NOMO-1 treated with DMSO at 0.1 percent for 48 hours (cell line): ENCODE measurements at regions not wholly inside any gene's neighbourhood (a gene's known extent, or its start where the extent isn't known, plus 50 kb on each side); places are given as distances from the start of the nearest gene placed in this dataset.
"Not testable (repeated sequence)": the region's sequence is repeated elsewhere in the genome, so short reads cannot be mapped to it uniquely, and the experiment has no call there.

Source experiments
- DNase-seq: peaks from one replicate; lab custom pipeline; 2025; ENCODE audit not compliant: unreplicated experiment; lab: John Stamatoyannopoulos, UW

DNA sequence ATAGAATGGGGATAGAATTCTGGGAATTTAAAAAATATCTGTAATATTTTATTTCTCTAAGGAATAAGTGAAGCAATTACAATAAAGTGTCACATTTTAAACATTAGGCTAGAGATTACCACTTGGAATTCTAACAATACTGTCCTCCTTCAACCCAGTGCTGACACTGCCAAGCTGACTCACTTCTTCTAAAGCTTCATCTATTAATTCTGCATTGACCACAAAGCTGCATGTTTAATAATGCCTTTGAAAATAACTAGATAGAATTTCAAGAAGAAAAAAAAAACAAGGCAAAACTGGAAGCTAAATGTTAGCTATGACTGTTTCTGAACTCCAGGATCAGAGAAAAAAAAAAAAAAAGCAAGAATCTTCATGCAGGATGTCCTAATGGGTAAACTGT, 970.7 kb upstream of the FBXO33 start:
- no peak for DNase-seq

DNA sequence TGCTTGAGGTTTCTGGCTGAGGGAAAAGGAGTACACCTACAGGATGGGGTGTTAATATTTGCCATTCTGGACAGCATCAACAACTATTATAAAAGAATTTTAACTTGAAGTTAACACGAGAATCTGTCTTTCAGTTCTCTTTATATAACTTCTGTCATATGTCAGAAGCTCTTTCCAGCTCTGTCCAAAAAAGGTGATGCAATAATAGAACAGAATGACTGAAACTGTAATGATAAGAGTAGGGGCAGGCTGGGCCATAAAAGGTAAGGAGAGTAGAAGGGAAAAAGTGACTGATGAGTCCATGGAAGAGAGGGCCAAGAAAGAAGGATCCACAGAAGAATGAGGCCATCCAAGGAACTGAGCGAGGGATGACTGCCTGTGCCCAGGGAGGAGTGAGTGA, 966.7 kb upstream of the FBXO33 start:
- no peak for DNase-seq

DNA sequence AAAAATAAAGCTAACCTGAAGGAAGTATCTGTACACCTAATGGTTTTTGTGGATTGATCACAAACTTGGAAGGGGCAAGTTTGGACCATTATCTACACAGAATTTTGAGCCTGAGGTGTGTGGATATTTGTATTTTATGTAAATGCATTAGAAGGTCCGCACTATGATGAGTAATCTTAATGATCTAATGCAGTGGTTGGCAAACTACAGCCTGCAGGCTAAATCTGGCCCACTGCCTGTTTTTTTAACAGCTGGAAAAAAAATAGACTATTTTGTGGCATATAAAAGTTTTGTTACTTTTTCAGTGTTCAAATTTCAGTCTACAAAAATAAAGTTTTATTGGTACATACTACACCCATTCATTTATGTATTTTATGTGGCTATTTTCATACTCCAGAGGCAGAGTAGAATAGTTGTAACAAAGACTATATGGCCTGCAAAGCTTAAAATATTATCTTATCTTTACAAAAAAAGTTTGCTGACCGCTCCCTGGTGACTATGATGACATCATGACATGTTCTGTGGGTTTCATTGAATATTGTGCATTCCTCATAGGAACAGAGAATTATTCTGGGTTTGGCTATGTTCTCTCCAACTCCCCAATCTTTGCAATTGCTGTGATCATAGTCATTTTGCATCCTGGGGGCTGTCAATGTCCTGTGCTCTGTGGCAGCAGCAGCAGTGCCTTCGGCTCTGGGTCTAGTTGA, 962.6 kb upstream of the FBXO33 start:
- no peak for DNase-seq

DNA sequence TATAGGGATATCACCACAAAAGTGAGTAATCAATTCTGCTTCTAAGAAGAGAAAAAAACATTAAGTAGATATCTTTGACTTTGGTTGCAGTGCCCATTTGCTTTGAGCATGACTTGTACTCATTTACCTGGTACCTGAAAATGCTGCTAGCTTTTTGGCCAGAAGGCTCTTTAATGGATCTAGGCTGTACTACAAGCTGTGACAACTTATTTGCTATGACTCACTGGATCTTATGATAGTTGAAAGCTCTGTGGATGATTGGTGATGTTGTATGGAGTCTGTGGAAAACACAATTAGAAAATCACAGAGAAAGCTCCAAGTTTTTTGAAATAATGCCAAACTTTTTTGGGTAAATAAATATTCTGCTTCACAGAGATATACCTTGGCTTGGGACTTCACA, 960.9 kb upstream of the FBXO33 start:
- no peak for DNase-seq

DNA sequence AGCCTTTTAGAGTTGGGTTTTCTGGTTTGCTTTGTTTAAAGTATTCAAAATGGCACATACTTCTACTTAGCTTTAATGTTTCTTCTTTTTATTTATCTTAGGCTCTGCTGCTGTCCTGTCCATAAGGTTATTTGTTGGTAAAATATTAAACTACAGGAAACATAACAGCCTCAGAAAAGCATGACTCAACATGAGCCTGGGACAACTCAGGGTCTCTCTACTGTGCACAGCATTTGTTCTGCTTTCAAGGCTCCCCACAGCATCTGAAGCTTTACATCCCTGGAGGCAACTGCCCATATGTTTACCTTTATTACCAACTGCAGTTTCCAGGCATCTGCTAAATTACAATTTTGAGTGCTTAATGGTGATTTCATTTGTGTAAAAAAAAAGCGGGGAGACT, 954.2 kb upstream of the FBXO33 start:
- DNase-seq, result no peak

DNA sequence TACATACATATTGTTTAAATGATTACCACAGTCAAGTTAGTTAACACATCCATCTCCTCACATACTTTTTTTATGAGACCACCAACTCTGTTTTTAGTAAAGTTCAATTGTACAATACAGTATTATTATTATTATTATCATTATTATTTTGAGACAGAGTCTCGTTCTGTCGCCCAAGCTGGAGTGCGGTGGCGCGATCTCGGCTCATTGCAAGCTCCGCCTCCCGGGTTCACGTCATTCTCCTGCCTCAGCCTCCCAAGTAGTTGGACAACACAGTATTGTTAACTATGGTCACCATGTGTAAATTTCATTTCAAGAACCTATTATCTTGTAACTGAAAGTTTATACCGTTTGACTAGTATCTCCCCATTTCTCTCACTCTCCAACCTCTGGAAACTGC, 942.0 kb upstream of the FBXO33 start:
- no peak for DNase-seq

DNA sequence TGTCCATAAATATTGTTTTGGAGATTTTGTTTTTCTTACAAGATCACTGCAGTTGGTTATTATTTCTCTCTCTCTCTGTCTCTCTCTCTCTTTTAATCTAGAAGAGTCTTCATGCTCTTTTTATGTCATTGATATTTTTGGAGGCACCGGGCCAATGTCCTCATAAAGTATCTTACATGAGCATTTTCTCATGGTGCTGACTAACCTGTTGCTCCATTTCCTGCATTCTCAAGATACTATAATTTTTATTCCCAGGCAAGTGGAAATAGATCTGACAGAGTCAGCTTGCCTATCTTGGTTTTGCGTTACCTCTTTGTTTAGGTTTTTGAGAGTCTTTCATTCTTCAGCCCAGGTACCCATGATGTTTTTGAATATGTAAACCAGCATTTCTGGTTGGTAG, 938.8 kb upstream of the FBXO33 start:
- DNase-seq, result no peak

DNA sequence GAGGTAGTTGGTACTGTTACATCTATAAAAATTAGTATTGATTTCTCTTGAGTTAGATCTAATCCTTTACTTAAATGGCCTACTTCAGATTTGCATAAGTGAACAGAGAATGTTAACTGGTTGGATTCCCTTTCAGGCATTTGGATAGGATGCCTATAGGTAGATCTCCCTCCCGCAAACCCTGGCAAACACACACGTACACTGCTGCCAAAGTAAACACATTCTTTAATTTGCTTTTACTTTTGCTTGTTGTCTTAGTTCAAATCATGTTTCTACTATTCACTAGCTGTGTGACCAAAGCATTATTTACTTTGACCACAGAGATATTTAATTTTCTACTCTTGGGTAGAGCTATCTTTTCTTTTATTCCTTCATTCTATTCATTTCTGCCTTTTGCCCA, 936.1 kb upstream of the FBXO33 start:
- DNase-seq, result no peak

DNA sequence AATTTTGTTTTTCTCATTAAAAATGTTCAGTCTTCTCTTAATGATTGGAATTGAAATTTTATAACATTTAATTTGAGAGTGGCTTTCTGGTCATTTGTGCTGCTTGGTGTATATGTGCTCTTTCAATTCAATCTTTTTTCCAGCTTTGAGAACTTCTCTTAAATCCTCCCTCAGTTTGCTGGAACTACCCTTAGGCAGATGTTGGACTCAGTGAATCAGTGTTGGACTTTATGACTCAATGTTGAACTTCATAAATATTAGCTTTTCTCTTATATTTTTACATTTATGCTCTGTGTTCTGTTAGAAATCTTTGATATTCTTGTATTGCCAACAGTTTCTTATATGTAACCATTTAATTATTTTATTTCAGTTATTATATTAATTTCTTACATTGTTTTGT, 935.5 kb upstream of the FBXO33 start:
- DNase-seq, result no peak

DNA sequence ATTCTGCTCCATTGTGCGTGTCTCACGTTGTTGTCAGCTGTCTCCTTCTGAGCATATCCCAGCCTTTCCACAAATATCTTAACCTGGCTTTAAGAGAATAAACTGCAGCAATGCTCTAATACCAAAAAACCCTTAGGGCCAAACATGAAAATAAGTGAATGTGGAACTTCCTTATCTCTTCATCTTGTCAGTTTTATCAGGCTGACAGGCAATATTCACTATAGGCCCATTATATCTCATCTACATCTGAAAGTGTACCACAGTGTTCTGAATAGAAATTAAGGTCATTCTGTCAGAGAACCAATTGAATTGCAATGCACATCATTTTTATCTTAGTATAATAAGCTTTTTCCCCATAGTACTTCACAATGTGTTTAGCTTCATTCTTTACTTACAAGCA, 933.1 kb upstream of the FBXO33 start:
- no peak for DNase-seq

DNA sequence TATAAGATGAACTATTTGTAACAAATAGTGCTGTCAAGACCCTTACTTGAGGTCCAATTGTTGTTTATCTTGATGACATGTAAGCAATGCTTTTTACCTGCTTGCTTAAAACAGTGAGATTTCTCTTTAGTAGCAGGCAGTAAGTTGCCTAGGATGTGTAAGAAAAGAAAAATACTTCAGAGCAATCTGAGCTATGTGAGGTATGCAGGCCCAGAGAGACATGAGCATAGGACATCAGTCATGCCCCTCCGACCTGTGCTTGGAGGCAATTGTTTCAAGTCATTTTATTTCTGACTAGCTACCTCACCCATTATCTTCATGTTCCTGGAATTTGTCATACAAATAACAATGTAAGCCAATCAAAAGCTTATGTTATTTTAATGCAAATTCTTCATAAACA, 930.6 kb upstream of the FBXO33 start:
- no peak for DNase-seq

DNA sequence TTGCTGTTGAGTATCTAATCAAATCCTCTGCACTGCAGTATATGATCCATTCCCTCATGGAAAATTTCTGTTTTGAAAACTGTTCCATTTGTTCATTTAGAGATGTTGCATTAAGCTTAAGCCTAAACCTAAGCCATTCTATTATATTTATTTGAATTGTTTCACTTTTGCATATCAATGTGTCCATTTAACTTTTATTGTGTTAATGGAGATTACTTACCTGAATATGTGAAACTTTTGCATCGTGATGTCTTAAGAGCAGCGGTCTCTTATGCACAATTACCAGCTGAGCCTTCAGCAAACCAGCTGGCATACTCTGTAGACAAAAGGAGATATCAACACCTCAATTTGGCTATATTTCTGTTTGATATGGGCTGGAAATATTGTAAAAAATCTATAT, 922.5 kb upstream of the FBXO33 start:
- no peak for DNase-seq

DNA sequence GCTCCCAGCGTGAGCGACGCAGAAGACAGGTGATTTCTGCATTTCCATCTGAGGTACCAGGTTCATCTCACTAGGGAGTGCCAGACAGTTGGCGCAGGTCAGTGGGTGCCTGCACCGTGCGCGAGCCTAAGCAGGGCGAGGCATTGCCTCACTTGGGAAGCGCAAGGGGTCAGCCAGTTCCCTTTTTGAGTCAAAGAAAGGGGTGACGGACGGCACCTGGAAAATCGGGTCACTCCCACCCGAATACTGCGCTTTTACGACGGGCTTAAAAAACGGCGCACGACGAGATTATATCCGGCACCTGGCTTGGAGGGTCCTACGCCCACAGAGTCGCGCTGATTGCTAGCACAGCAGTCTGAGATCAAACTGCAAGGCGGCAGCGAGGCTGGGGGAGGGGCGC, 915.9 kb upstream of the FBXO33 start:
- not testable (repeated sequence) for DNase-seq

DNA sequence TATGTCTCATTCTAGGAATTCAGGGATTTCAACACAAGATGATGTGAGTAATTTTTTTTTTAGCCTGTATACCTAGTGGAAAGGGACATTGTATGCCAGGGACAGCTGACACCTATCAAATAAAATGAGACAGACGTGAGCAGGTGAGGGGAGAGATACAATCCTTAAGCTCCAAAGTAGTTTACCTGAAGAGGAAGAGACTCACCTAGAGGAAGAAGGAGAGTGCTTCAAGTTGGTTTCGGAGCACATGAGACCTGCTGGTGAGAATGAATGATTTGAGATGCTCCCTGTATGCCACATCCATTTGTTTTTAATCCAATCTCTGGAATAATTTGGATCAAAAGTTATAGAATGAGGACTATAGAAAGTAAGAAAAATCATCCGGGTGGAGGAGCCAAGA, 915.4 kb upstream of the FBXO33 start:
- no peak for DNase-seq

DNA sequence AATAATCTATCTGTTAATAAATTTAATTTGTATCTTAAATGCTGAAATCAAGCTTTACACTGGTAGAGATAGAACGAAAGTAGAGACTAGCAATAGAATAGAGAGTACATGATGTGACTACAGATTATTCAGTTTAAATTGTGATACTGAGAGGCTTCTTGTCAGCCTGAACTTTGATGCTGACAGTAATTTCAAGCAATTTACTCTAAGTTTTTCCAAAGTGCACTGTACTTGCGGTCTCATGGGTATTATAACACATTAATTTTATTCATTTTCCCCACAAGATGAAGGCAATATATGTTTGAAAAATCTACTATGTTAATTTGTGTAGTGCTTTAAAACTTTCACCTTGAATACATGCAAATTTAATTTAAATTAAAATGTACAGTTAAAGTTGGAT, 914.0 kb upstream of the FBXO33 start:
- DNase-seq, result no peak

DNA sequence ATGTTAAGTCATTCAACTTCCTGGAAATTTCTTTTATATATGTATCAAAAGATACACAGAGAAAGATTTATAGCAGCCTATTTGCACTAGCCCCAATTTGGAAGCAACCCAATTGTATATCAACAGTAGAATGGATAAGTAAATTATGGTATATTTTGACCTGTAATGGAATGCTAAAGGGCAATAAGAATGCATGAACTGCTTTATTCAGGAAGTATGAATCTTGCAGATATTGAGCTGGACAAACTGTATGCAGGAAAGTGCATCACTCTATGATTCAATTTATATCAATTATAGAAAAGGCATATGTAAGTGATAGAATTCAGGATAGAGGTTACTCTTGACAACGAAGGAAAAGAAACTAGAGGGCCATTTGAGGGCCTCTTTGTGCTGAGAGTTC, 913.1 kb upstream of the FBXO33 start:
- no peak for DNase-seq

DNA sequence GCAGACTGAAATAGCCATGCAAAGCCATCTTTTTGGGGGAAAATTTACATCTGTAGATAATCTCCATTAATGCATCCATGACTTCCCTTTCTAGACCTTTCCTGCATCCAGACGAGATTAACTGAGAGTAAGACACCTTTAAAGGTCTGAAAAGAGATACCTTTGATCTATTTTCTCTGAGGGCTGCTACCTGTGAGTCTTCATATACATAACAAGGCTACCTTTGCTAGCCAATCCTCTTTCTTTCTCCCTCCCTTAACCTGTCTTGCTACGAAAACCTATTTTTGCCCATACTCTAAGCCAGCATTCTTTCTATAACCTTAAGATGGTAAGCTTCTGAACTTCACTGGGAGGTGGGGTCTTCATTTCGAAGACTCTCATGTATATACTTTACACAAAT, 908.5 kb upstream of the FBXO33 start:
- no peak for DNase-seq

DNA sequence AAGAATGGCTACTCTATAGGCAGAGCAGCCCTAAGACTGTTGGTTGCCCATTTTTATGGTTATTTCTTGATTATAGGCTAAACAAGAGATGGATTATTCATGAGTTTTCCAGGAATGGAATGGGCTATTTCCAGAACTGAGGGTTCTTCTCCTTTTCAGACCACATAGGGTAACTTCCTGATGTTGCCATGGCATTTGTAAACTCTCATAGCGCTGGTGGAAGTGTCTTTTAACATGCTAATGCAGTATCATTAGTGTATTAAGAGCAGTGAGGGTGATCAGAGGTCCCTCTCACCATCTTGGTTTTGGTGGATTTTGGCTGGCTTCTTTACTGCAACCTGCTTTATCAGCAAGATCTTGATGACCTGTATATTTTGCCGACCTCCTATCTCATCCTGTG, 904.6 kb upstream of the FBXO33 start:
- DNase-seq, result no peak

DNA sequence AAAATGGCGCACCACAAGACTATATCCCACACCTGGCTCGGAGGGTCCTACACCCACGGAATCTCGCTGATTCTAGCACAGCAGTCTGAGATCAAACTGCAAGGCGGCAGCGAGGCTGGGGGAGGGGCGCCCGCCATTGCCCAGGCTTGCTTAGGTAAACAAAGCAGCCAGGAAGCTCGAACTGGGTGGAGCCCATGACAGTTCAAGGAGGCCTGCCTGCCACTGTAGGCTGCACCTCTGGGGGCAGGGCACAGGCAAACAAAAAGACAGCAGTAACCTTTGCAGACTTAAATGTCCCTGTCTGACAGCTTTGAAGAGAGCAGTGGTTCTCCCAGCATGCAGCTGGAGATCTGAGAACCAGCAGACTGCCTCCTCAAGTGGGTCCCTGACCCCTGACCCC, 894.3 kb upstream of the FBXO33 start:
- DNase-seq, result not testable (repeated sequence)

DNA sequence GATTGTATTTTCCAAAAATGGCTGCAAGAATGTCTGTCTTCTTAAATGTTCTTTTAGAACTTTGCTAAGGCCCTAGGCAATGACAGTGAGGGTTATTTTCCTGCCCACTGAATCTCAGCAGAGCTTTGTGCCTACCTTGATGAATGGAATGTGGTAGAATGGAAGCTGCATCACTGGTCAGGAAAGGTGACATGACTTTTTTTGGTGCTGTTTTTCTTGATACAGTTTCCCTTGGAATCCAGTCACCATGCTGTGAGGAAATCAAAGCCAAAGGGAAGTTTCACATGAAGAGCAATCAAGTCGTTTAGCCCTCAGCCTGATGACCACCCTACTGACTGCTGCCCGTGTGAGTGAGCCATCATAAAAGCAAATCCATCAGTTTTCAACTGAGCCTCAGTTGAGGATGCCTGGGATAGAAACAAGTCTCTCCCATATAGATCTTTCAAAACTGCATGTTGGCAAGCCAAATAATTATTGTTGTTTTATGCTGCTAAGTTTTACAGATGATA, 886.0 kb upstream of the FBXO33 start:
- no peak for DNase-seq

DNA sequence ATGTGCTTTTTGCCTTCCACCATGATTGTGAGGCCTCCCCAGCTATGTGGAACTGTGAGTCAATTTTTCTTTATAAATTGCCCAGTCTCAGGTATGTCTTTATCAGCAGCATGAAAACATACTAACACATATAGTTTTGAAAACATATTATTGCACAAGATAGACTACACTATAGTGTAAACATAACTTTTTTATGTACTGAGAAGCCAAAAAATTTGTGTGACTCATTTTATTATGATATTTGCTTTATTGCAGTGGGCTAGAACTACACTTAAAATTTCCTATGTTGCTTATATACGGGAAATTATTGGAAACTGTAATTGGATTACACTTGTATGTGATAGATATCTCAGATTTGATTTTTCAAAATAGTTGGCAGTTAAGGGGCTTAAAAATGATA, 885.5 kb upstream of the FBXO33 start:
- DNase-seq, result no peak

DNA sequence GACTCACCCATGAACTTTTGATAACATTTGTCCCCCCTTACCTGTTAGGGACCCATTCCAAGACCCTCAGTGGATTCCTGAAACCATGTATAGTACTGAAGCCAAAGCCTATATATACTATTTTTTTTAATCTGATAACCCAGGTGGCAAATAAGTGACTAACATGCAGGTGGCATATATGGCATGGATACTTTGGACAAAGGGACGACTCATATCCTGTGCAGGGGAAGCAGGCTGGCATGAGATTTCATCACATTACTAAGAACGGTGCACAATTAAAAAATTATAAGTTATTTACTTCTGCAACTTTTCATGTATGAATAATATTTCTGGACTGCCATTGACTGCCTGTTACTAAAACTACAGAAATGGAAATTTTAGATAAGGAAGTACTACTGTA, 880.1 kb upstream of the FBXO33 start:
- no peak for DNase-seq

DNA sequence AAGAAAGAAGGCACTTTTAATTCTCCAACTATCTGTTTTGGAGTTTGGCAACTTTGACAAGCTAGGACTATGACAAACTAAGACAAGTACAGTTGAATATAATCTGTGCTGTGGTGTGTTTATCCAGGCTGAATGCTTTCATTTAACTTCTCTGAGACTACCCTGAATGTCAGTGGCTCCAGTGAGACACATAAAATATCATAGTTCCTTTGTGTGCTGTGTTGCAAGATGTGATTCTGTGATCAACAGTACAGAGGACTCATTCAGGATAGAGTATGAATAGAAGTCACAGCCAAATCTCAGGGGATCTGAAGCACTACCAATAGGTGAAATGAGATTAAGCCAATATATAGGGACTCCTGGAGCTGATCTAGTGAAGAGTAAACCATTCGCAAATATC, 876.9 kb upstream of the FBXO33 start:
- no peak for DNase-seq
